SK-N-SH (cell line): ENCODE measurements at regions not wholly inside any gene's neighbourhood (a gene's known extent, or its start where the extent isn't known, plus 50 kb on each side); places are given as distances from the start of the nearest gene placed in this dataset.

Source experiments
- JUND ChIP-seq: IDR thresholded peaks from 2 replicates; pipeline ENCODE4 v1.4.0; 2012
- NFIC ChIP-seq: IDR thresholded peaks from 2 replicates; pipeline ENCODE4 v1.4.0; 2012; ENCODE audit warnings: borderline replicate concordance
- NRF1 ChIP-seq: IDR thresholded peaks from 2 replicates; pipeline ENCODE4 v1.6.1; 2012; ENCODE audit warnings: low read depth, mild to moderate bottlenecking, low read length
- POLR2AphosphoS5 ChIP-seq: IDR thresholded peaks from 2 replicates; pipeline ENCODE4 v1.6.1; 2012; ENCODE audit warnings: low read depth, low read length
- RXRA ChIP-seq: IDR thresholded peaks from 2 replicates; pipeline ENCODE4 v1.4.0; 2012; ENCODE audit warnings: low read depth, mild to moderate bottlenecking, borderline replicate concordance
- TAF1 ChIP-seq: IDR thresholded peaks from 2 replicates; pipeline ENCODE4 v1.6.1; 2012; ENCODE audit warnings: low read depth, mild to moderate bottlenecking, low read length, moderate library complexity, borderline replicate concordance
- TF ChIP-seq, protein P1 (sequence below): fragments of 200-600 bp; sonication (generic); IDR thresholded peaks from 2 replicates; pipeline ENCODE4 v1.6.1; 2017; ENCODE audit warnings: antibody characterized with exemption, mild to moderate bottlenecking, moderate library complexity
- TF ChIP-seq, protein P2 (sequence below): fragments of 150-350 bp; IDR thresholded peaks from 2 replicates; pipeline ENCODE4 v1.6.1; 2017; ENCODE audit warnings: antibody characterized with exemption, low read length, low read depth, borderline replicate concordance
- TF ChIP-seq, protein P3 (sequence below): IDR thresholded peaks from 2 replicates; pipeline ENCODE4 v1.4.0; 2012; ENCODE audit warnings: low read depth, borderline replicate concordance
- TF ChIP-seq, protein P4 (sequence below): IDR thresholded peaks from 2 replicates; pipeline ENCODE4 v1.6.1; 2012; ENCODE audit warnings: mild to moderate bottlenecking, low read depth, low read length, moderate library complexity
- TF ChIP-seq, protein P5 (sequence below): IDR thresholded peaks from 2 replicates; pipeline ENCODE4 v1.4.0; 2012; ENCODE audit warnings: low read depth

DNA sequence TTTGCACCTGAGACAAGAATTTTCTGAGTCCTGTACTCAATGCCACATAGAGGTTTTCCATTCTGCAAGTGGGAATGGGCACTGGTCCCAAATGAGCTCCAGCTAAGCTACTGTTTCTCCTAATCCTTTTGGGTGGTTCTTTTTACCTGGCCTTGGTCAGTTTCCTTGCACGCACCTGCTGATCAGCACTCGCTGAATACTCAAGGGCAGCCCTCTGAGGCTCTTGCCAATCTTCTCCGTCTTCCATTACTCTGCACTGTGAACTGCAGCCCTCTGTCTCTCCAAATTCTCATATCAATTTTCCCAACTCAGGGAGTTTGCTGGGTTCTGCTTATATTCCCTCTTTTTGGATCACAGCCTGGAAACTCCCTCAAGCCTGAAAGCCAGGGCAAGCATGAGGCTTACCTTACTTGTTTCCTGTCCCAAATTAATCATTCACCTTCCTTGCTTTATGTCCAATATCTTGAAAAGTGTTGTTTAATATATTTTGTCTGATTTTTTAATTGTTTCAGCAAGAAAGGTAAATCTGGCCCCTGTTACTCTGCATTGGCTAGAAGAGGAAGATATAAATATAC is 138.0 kb upstream of the TBX18 start:
- TF ChIP-seq, protein P1, sequence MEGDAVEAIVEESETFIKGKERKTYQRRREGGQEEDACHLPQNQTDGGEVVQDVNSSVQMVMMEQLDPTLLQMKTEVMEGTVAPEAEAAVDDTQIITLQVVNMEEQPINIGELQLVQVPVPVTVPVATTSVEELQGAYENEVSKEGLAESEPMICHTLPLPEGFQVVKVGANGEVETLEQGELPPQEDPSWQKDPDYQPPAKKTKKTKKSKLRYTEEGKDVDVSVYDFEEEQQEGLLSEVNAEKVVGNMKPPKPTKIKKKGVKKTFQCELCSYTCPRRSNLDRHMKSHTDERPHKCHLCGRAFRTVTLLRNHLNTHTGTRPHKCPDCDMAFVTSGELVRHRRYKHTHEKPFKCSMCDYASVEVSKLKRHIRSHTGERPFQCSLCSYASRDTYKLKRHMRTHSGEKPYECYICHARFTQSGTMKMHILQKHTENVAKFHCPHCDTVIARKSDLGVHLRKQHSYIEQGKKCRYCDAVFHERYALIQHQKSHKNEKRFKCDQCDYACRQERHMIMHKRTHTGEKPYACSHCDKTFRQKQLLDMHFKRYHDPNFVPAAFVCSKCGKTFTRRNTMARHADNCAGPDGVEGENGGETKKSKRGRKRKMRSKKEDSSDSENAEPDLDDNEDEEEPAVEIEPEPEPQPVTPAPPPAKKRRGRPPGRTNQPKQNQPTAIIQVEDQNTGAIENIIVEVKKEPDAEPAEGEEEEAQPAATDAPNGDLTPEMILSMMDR: no peak
- TF ChIP-seq POLR2AphosphoS5: no peak
- TF ChIP-seq JUND: no peak
- TF ChIP-seq, protein P2, sequence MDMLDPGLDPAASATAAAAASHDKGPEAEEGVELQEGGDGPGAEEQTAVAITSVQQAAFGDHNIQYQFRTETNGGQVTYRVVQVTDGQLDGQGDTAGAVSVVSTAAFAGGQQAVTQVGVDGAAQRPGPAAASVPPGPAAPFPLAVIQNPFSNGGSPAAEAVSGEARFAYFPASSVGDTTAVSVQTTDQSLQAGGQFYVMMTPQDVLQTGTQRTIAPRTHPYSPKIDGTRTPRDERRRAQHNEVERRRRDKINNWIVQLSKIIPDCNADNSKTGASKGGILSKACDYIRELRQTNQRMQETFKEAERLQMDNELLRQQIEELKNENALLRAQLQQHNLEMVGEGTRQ: no peak
- no peak for TF ChIP-seq RXRA
- no peak for TF ChIP-seq TAF1
- no peak for TF ChIP-seq NRF1
- TF ChIP-seq, protein P3, sequence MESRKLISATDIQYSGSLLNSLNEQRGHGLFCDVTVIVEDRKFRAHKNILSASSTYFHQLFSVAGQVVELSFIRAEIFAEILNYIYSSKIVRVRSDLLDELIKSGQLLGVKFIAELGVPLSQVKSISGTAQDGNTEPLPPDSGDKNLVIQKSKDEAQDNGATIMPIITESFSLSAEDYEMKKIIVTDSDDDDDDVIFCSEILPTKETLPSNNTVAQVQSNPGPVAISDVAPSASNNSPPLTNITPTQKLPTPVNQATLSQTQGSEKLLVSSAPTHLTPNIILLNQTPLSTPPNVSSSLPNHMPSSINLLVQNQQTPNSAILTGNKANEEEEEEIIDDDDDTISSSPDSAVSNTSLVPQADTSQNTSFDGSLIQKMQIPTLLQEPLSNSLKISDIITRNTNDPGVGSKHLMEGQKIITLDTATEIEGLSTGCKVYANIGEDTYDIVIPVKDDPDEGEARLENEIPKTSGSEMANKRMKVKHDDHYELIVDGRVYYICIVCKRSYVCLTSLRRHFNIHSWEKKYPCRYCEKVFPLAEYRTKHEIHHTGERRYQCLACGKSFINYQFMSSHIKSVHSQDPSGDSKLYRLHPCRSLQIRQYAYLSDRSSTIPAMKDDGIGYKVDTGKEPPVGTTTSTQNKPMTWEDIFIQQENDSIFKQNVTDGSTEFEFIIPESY: no peak
- TF ChIP-seq NFIC: no peak
- TF ChIP-seq, protein P4, sequence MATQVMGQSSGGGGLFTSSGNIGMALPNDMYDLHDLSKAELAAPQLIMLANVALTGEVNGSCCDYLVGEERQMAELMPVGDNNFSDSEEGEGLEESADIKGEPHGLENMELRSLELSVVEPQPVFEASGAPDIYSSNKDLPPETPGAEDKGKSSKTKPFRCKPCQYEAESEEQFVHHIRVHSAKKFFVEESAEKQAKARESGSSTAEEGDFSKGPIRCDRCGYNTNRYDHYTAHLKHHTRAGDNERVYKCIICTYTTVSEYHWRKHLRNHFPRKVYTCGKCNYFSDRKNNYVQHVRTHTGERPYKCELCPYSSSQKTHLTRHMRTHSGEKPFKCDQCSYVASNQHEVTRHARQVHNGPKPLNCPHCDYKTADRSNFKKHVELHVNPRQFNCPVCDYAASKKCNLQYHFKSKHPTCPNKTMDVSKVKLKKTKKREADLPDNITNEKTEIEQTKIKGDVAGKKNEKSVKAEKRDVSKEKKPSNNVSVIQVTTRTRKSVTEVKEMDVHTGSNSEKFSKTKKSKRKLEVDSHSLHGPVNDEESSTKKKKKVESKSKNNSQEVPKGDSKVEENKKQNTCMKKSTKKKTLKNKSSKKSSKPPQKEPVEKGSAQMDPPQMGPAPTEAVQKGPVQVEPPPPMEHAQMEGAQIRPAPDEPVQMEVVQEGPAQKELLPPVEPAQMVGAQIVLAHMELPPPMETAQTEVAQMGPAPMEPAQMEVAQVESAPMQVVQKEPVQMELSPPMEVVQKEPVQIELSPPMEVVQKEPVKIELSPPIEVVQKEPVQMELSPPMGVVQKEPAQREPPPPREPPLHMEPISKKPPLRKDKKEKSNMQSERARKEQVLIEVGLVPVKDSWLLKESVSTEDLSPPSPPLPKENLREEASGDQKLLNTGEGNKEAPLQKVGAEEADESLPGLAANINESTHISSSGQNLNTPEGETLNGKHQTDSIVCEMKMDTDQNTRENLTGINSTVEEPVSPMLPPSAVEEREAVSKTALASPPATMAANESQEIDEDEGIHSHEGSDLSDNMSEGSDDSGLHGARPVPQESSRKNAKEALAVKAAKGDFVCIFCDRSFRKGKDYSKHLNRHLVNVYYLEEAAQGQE: no peak
- TF ChIP-seq, protein P5, sequence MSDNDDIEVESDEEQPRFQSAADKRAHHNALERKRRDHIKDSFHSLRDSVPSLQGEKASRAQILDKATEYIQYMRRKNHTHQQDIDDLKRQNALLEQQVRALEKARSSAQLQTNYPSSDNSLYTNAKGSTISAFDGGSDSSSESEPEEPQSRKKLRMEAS: no peak
